H1 (cell line): ENCODE measurements at regions not wholly inside any gene's neighbourhood (a gene's known extent, or its start where the extent isn't known, plus 50 kb on each side); places are given as distances from the start of the nearest gene placed in this dataset.

Experiments
- CTCF ChIA-PET: fragments of 300-600 bp; sonication (Branson Sonifier 250); formaldehyde crosslinking; loops from one replicate; lab custom pipeline; 2021; ENCODE audit not compliant: partially characterized antibody; lab: Charles Lee
- POLR2A ChIA-PET: fragments of 300-600 bp; sonication (Branson Sonifier 250); formaldehyde crosslinking; loops from one replicate; lab custom pipeline; 2021; ENCODE audit warnings: inconsistent platforms; ENCODE audit not compliant: partially characterized antibody; lab: Charles Lee
- DNase-seq, 2 experiments: peaks; one replicate each; pipeline versions ENCODE4 v3.0.0 to v3.0.0-alpha.2; 2010 to 2022; ENCODE audit warnings: low spot score in 2 of 2, low read depth in 1 of 2, mixed read lengths in 1 of 2
- FAIRE-seq: peaks from 2 replicates; lab custom pipeline; 2011; peaks lifted over from hg19 to GRCh38; lab: Jason Lieb, UNC
- H2AFZ ChIP-seq: 2 replicates; pipeline ENCODE4 v1.8.1; 2012; ENCODE audit warnings: low read length, inconsistent platforms
- H2AK5ac ChIP-seq: 2 replicates; pipeline ENCODE4 v1.6.1; 2013; ENCODE audit warnings: low read depth, low read length
- H2BK120ac ChIP-seq: replicated peaks from 2 replicates; pipeline ENCODE3; 2013; ENCODE audit warnings: low read depth, low read length, inconsistent platforms
- H2BK12ac ChIP-seq: 2 replicates; pipeline ENCODE4 v1.6.1; 2013; ENCODE audit warnings: low read depth, low read length
- H2BK15ac ChIP-seq: 2 replicates; pipeline ENCODE4 v1.6.1; 2013; ENCODE audit warnings: low read length
- H2BK20ac ChIP-seq: 2 replicates; pipeline ENCODE4 v1.6.1; 2013; ENCODE audit warnings: low read length
- H2BK5ac ChIP-seq: 2 replicates; pipeline ENCODE4 v1.6.1; 2013; ENCODE audit warnings: low read depth, low read length
- H3K14ac ChIP-seq: 2 replicates; pipeline ENCODE4 v1.6.1; 2013; ENCODE audit warnings: inconsistent platforms; ENCODE audit not compliant: insufficient read length
- H3K18ac ChIP-seq: 2 replicates; pipeline ENCODE4 v1.6.1; 2013; ENCODE audit warnings: low read length; ENCODE audit errors: extremely low read depth
- H3K23ac ChIP-seq: 2 replicates; pipeline ENCODE4 v1.6.1; 2013; ENCODE audit warnings: inconsistent platforms; ENCODE audit not compliant: insufficient read length
- H3K23me2 ChIP-seq: 2 replicates; pipeline ENCODE4 v1.6.1; 2013; ENCODE audit warnings: low read depth, low read length
- H3K27ac ChIP-seq: 2 replicates; pipeline ENCODE4 v1.6.1; 2011; ENCODE audit warnings: low read depth, low read length, inconsistent platforms
- H3K27me3 ChIP-seq, 4 experiments: replicated peaks in 1 of 4; 1 replicate in 1 of 4; 2 replicates in 3 of 4; pipeline versions ENCODE4 v1.6.1 to v1.8.1; 2011 to 2013; ENCODE audit warnings: low read length in 3 of 4, mild to moderate bottlenecking in 3 of 4, inconsistent platforms in 2 of 4, mixed read lengths in 2 of 4, moderate library complexity in 1 of 4; ENCODE audit not compliant: control insufficient read depth in 3 of 4, insufficient read depth in 3 of 4; ENCODE audit errors: extremely low read depth in 1 of 4
- H3K36me3 ChIP-seq, 4 experiments: 2 replicates each; pipeline versions ENCODE4 v1.6.1 to v1.8.1; 2011 to 2013; ENCODE audit warnings: mild to moderate bottlenecking in 4 of 4, low read length in 3 of 4, moderate library complexity in 2 of 4, control low read depth in 1 of 4, inconsistent platforms in 1 of 4; ENCODE audit not compliant: insufficient read depth in 4 of 4, control insufficient read depth in 2 of 4
- H3K4ac ChIP-seq: replicated peaks from 2 replicates; pipeline ENCODE3; 2013; ENCODE audit warnings: low read length, low read depth, mixed read lengths, inconsistent platforms; ENCODE audit not compliant: insufficient read length
- H3K4me1 ChIP-seq, 4 experiments: replicated peaks in 1 of 4; 1 replicate in 1 of 4; 2 replicates in 3 of 4; pipeline versions ENCODE4 v1.6.1 to v1.8.1; 2011 to 2013; ENCODE audit warnings: low read length in 3 of 4, inconsistent platforms in 2 of 4, mixed read lengths in 1 of 4; ENCODE audit not compliant: insufficient read depth in 4 of 4, control insufficient read depth in 3 of 4
- H3K4me2 ChIP-seq, 2 experiments: 2 replicates each; pipeline versions ENCODE4 v1.6.1 to v1.8.1; 2011 to 2013; ENCODE audit warnings: low read depth in 2 of 2, low read length in 2 of 2, control low read depth in 1 of 2, inconsistent platforms in 1 of 2, mild to moderate bottlenecking in 1 of 2; ENCODE audit not compliant: insufficient read depth in 1 of 2
- H3K4me3 ChIP-seq, 4 experiments: fragments of 200-600, 300-600 bp in 1 of 4; sonication (generic), shearing (Covaris generic), sonication (Bioruptor Twin) in 1 of 4; 2 replicates each; pipeline versions ENCODE4 v1.5.1 to v1.8.1; 2011 to 2016; ENCODE audit warnings: low read length in 4 of 4, low read depth in 3 of 4, control low read depth in 2 of 4, inconsistent platforms in 2 of 4, mild to moderate bottlenecking in 2 of 4, mixed read lengths in 1 of 4, moderate library complexity in 1 of 4; ENCODE audit not compliant: insufficient read depth in 2 of 4; ENCODE audit errors: extremely low read depth in 1 of 4
- H3K56ac ChIP-seq: replicated peaks from 2 replicates; pipeline ENCODE3; 2013; ENCODE audit warnings: low read depth, mild to moderate bottlenecking, mixed read lengths, low read length, inconsistent platforms; ENCODE audit not compliant: insufficient read length
- H3K79me1 ChIP-seq: 2 replicates; pipeline ENCODE4 v1.6.1; 2013; ENCODE audit warnings: low read depth, low read length, control low read depth
- H3K79me2 ChIP-seq, 2 experiments: 2 replicates each; pipeline versions ENCODE4 v1.6.1 to v1.8.1; 2012 to 2013; ENCODE audit warnings: low read length in 2 of 2, mild to moderate bottlenecking in 2 of 2, inconsistent platforms in 1 of 2; ENCODE audit not compliant: insufficient read depth in 2 of 2, control insufficient read depth in 1 of 2
- H3K9ac ChIP-seq, 4 experiments: replicated peaks in 1 of 4; 1 replicate in 1 of 4; 2 replicates in 3 of 4; pipeline versions ENCODE4 v1.6.1 to v1.8.1; 2011 to 2013; ENCODE audit warnings: low read depth in 3 of 4, low read length in 3 of 4, control low read depth in 2 of 4, mild to moderate bottlenecking in 2 of 4, moderate library complexity in 2 of 4, inconsistent platforms in 1 of 4; ENCODE audit errors: extremely low read depth in 1 of 4
- H3K9me3 ChIP-seq, 2 experiments: 2 replicates each; pipeline versions ENCODE4 v1.6.1 to v1.8.1; 2012 to 2013; ENCODE audit warnings: mild to moderate bottlenecking in 2 of 2, moderate library complexity in 2 of 2, control low read depth in 1 of 2, inconsistent platforms in 1 of 2, low read depth in 1 of 2, low read length in 1 of 2, mixed read lengths in 1 of 2; ENCODE audit not compliant: insufficient read depth in 2 of 2
- H4K20me1 ChIP-seq, 2 experiments: replicated peaks in 1 of 2; 2 replicates each; pipeline versions ENCODE3 to v1.8.1; 2011 to 2013; ENCODE audit warnings: inconsistent platforms in 2 of 2, low read length in 2 of 2, mild to moderate bottlenecking in 1 of 2; ENCODE audit not compliant: insufficient read depth in 2 of 2, control insufficient read depth in 1 of 2
- H4K5ac ChIP-seq: 2 replicates; pipeline ENCODE4 v1.6.1; 2013; ENCODE audit warnings: low read length, low read depth, mixed read lengths, inconsistent platforms; ENCODE audit not compliant: insufficient read length
- H4K8ac ChIP-seq: 2 replicates; pipeline ENCODE4 v1.8.0; 2013; ENCODE audit warnings: mild to moderate bottlenecking, moderate library complexity, low read length, inconsistent platforms; ENCODE audit not compliant: insufficient read depth; ENCODE audit errors: extremely low read depth
- H4K91ac ChIP-seq: replicated peaks from 2 replicates; pipeline ENCODE3; 2013; ENCODE audit warnings: low read length, mixed read lengths, inconsistent platforms; ENCODE audit not compliant: insufficient read length
- SRF ChIP-seq: IDR thresholded peaks from 2 replicates; pipeline ENCODE4 v1.6.1; 2011; ENCODE audit warnings: mild to moderate bottlenecking, low read depth, low read length, moderate library complexity
- WGBS, 2 experiments: shearing (Covaris generic) in 1 of 2; methylation state at CpG; one replicate each; pipeline versions ENCODE4 v1.1.6 to v1.1.7; 2013 to 2015; ENCODE audit warnings: low lambda C conversion rate in 2 of 2, mixed read lengths in 2 of 2, inconsistent platforms in 1 of 2, low coverage in 1 of 2, missing lambda C conversion rate in 1 of 2; ENCODE audit not compliant: insufficient replicate concordance in 2 of 2, insufficient coverage in 1 of 2, insufficient read length in 1 of 2; ENCODE audit errors: extremely low coverage in 1 of 2, missing lambda C conversion rate in 1 of 2; 5-methylcytosine and 5-hydroxymethylcytosine counted together

- Histone ChIP-seq H3K4ac (no peak overlapping the region), H4K91ac (no peak overlapping the region), H2AK5ac (no peak overlapping the region), H4K8ac (no peak overlapping the region), H3K9me3 (no peaks in the 10 kb centered on the region), H3K27ac (no peak overlapping the region), H3K18ac (no peak overlapping the region), H2BK120ac (no peak overlapping the region), H3K27me3 (no peaks in the 10 kb centered on the region), H3K4me3 (no peak overlapping the region), H4K5ac (no peak overlapping the region), H4K20me1 (no peaks in the 10 kb centered on the region), H3K56ac (no peak overlapping the region), H3K14ac (no peak overlapping the region), H2BK12ac (no peak overlapping the region), H3K36me3 (no peaks in the 10 kb centered on the region), H3K23ac (no peak overlapping the region), H3K9ac (no peak overlapping the region), H3K79me1 (no peaks in the 10 kb centered on the region), H2BK20ac (no peak overlapping the region), H2BK15ac (no peak overlapping the region), H2AFZ (no peak overlapping the region), H3K23me2 (no peaks in the 10 kb centered on the region), H3K79me2 (no peaks in the 10 kb centered on the region), H2BK5ac (no peak overlapping the region), H3K4me1 (peaks cover 0 to 10% (median 0%) of the 10 kb centered on the region in 4 experiments; a peak in 1 of 7 replicates), H3K4me2 (no peak overlapping the region)
- no peak for FAIRE-seq
- WGBS, 2 experiments: 77% methylated on average over 5 of the region's 5 CpGs; no CpG with 5 or more reads in 1 of the 2 experiments
- ChIA-PET POLR2A (no interaction called here), CTCF (interaction anchor here (0.7 to 0.8 kb wide), 2 partner anchors 58 kb away, joined by 3 to 4 read pairs; no protein-coding TSS in a partner anchor)
- DNase-seq: no peak
- no peak for TF ChIP-seq SRF
These were observed 398.1 kb upstream of the PRKCQ start for GRCh38 chr10:6978187-6978627.
